Eye (tissue), 1 donor: ENCODE measurements at regions not wholly inside any gene's neighbourhood (a gene's known extent, or its start where the extent isn't known, plus 50 kb on each side); places are given as distances from the start of the nearest gene placed in this dataset.

Source experiments
- DNase-seq: peaks from one replicate; pipeline ENCODE4 v3.0.0-alpha.2; 2015

GRCh38 chr9:120202856-120203654, 376.9 kb downstream of the CDK5RAP2 start:
- DNase-seq: no peak

GRCh38 chr9:120198027-120198426, 381.9 kb downstream of the CDK5RAP2 start:
- no peak for DNase-seq

GRCh38 chr9:120197605-120198004, 382.4 kb downstream of the CDK5RAP2 start:
- no peak for DNase-seq

GRCh38 chr9:120191141-120191540, 388.8 kb downstream of the CDK5RAP2 start:
- no peak for DNase-seq

GRCh38 chr9:120187758-120188157, 392.2 kb downstream of the CDK5RAP2 start:
- no peak for DNase-seq

- DNase-seq: no peak
Observed at GRCh38 chr9:120186276-120186675, 393.7 kb downstream of the CDK5RAP2 start.

GRCh38 chr9:120184266-120184665, 395.7 kb downstream of the CDK5RAP2 start:
- DNase-seq: no peak

GRCh38 chr9:120183615-120184014, 396.4 kb downstream of the CDK5RAP2 start:
- peak; percentile 13 for DNase-seq

GRCh38 chr9:120182011-120182410, 398.0 kb downstream of the CDK5RAP2 start:
- DNase-seq: no peak

GRCh38 chr9:120177121-120177520, 402.8 kb downstream of the CDK5RAP2 start:
- DNase-seq: no peak

GRCh38 chr9:120175031-120175430, 404.9 kb downstream of the CDK5RAP2 start:
- DNase-seq: no peak

- no peak for DNase-seq
Observed at GRCh38 chr9:120161776-120162175, 418.2 kb downstream of the CDK5RAP2 start.

- no peak for DNase-seq
Observed at GRCh38 chr9:120158221-120158620, 421.7 kb downstream of the CDK5RAP2 start.

- peak; percentile 63 for DNase-seq
Observed at GRCh38 chr9:120156376-120156775, 423.6 kb downstream of the CDK5RAP2 start.

GRCh38 chr9:120153258-120153657, 426.7 kb downstream of the CDK5RAP2 start:
- no peak for DNase-seq

GRCh38 chr9:120152295-120152694, 427.7 kb downstream of the CDK5RAP2 start:
- DNase-seq: peak; percentile 90

- peak; percentile 74 for DNase-seq
Observed at GRCh38 chr9:120151806-120152205, 428.2 kb downstream of the CDK5RAP2 start.

- DNase-seq: no peak
Observed at GRCh38 chr9:120151149-120151548, 428.8 kb downstream of the CDK5RAP2 start.

- DNase-seq: no peak
Observed at GRCh38 chr9:120138955-120139354, 441.0 kb downstream of the CDK5RAP2 start.

- no peak for DNase-seq
Observed at GRCh38 chr9:120137186-120137840, 442.7 kb downstream of the CDK5RAP2 start.

GRCh38 chr9:120136696-120137095, 443.3 kb downstream of the CDK5RAP2 start:
- DNase-seq: no peak

GRCh38 chr9:120117081-120117480, 462.9 kb downstream of the CDK5RAP2 start:
- DNase-seq: no peak

- no peak for DNase-seq
Observed at GRCh38 chr9:120110520-120110919, 469.4 kb downstream of the CDK5RAP2 start.

- peak; percentile 56 for DNase-seq
Observed at GRCh38 chr9:120109242-120109641, 470.7 kb downstream of the CDK5RAP2 start.
